T-helper 1 cell treated with Interleukin-12 subunit alpha and Interleukin-12 subunit beta and Interleukin-4 antibody, amounts not matched to agents 30 μg/mL and 1 μg/mL, for 36 hours (primary cell): ENCODE measurements at regions not wholly inside any gene's neighbourhood (a gene's known extent, or its start where the extent isn't known, plus 50 kb on each side); places are given as distances from the start of the nearest gene placed in this dataset.

ENCODE experiments used
- H3K27ac Mint-ChIP-seq: one replicate; pipeline ENCODE4 v1.8.0; 2021; ENCODE audit warnings: mild to moderate bottlenecking, mixed read lengths
- H3K27me3 Mint-ChIP-seq: one replicate; pipeline ENCODE4 v1.8.0; 2021; ENCODE audit warnings: low read depth, mixed read lengths
- H3K36me3 Mint-ChIP-seq: one replicate; pipeline ENCODE4 v1.8.0; 2021; ENCODE audit warnings: low read depth, mixed read lengths
- H3K4me1 Mint-ChIP-seq: one replicate; pipeline ENCODE4 v1.8.0; 2021; ENCODE audit warnings: low read depth, mixed read lengths
- H3K4me3 Mint-ChIP-seq: one replicate; pipeline ENCODE4 v1.8.0; 2021; ENCODE audit warnings: mild to moderate bottlenecking, moderate library complexity, mixed read lengths
- H3K9me3 Mint-ChIP-seq: one replicate; pipeline ENCODE4 v1.8.0; 2021; ENCODE audit warnings: mixed read lengths

DNA sequence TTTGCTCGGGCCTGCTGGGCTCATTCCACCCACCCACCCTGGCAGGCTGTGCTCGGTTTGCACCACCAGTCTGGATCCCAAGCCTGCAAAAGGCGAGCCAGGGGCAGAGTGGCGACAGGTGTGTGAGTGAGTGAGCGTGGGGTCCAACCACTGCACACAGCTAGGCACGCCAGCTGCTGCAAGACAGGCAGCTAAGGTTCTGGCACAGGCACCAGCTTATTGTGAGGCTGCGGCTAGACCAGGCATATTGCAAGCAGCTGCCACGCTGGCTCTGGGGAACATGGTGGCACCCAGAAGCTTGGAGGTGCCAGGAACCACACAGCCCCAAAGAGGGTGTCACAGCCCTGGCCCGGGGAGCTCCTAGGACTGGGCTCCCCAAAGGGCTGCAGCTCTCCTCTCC is 205.1 kb downstream of the ANKRD60 start:
- Mint-ChIP-seq H3K36me3 (no peaks in the 10 kb centered on the region), H3K9me3 (no peaks in the 10 kb centered on the region), H3K4me3 (no peak overlapping the region), H3K4me1 (no peaks in the 10 kb centered on the region), H3K27me3 (no peaks in the 10 kb centered on the region), H3K27ac (no peak overlapping the region)

DNA sequence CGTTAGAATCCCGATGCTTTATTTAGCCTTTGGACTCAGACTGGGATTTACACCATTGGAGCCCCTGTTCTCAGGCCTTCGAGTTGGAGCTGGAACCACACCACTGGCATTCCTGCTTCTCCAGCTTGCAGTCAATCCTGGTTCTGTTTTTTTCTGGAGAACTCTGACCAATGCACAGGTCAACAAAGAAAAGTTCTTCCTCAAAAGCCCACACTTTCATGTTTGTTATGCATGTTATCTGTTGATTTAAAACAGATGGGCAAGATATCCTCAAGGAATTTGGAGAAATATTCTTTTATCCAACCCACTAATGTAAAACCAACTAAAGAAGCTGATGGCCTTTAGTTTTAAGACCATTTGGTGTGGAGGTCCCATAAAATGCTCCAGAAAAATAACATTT is 205.7 kb downstream of the ANKRD60 start:
- Mint-ChIP-seq H3K27me3 (no peaks in the 10 kb centered on the region), H3K36me3 (no peaks in the 10 kb centered on the region), H3K27ac (no peak overlapping the region), H3K4me1 (peaks cover 1% of the 10 kb centered on the region), H3K4me3 (no peak overlapping the region), H3K9me3 (no peaks in the 10 kb centered on the region)

DNA sequence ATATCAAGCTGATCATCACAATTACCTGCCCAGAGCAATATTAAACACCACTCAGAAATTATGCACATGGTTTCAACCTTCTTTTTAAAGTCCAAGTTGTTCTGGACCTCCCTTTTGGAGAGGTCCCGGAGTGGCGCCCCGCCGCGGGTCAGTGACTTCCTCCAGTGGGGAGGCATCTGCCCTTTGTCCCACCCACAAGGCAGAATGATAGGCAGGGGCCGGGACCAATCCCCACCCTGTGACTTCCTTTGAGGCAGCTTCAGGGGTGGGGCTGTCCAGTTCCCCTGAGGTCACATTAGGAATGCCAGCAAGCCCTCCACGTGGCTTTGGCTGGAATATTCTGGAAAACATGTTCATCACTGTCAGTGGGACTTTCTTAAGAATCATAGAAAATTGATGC is 207.0 kb downstream of the ANKRD60 start:
- no peaks in the 10 kb centered on the region for H3K9me3 Mint-ChIP-seq
- no peak overlapping the region for H3K27ac Mint-ChIP-seq
- H3K4me3 Mint-ChIP-seq: no peak overlapping the region
- H3K4me1 Mint-ChIP-seq: peaks cover 1% of the 10 kb centered on the region
- no peaks in the 10 kb centered on the region for H3K36me3 Mint-ChIP-seq
- no peaks in the 10 kb centered on the region for H3K27me3 Mint-ChIP-seq

DNA sequence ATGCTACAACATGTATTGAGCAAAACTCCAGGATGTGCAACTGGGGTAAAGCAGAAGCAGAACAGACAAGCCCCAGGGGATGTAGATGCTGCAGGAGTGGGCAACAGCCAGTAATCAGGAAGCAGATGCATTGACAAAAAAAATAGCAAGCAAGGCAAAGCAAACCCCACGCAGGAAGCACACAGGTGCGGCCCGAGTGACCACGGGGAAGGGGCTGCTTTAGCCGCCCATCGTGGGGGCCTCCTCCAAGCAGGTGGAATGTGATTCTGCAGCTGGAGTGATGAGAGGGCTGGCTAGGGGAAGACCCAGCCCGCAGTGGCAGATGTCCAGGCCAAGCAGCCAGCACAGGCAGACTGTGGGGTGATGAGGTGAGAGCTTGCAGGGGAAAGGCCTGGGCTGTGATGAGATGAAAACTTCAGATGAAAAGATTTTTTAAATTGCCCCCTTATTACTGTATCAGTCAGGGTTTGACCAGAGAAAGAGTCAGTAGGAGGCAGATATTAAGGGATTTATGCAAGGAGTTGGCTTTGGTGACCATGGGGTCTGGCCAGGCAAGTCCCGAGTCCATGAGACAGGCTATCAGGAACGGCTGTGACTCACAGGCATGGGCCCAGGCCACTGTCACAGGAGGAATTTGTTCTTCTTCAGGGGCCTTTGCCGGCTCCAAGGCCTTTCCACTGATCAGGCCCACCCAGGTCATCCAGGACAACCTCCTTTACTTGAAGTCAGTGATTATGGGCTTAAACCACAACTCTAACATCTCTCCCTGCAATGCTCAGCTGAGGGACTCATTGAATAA is 207.6 kb downstream of the ANKRD60 start:
- peaks cover 1% of the 10 kb centered on the region for H3K4me1 Mint-ChIP-seq
- H3K9me3 Mint-ChIP-seq: no peaks in the 10 kb centered on the region
- no peaks in the 10 kb centered on the region for H3K36me3 Mint-ChIP-seq
- H3K27ac Mint-ChIP-seq: no peak overlapping the region
- H3K4me3 Mint-ChIP-seq: no peak overlapping the region
- peaks cover under 1% of the 10 kb centered on the region for H3K27me3 Mint-ChIP-seq

DNA sequence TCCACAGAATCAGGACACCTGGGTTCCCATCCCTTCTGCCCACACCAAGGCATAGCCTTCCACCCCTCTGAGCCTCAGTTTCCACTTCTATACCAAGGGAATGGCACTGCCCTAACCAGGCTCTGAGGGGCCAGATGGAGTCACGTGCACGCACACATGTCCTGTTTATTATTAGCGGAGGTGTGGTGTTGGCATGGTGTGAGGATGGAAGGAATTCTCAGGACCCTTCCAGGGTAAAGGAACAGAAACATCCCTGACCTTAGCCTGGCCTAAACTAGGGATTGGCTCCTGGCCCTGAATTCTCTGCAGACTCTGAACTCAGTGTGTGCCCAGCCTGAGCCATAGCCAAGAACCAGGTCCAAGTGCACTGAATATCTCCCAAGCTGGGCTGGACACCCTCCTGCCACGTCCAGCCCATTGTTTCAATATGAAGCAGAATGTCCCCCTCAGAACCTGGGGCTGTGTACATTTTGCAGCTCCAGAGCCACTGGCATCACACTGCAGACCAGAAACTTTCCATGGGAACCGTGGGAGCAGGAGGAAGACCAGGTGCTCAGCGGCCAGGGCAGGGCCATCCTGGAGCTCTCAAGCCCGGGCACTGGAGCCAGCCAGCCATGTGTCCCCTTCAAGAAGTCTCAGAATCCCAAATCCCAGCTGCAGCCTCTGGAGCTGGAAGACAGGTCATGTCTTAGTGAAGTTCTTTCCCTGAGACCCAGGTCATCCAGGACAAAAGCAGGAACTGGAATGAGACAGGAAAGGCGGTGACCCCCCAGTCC is 208.4 kb downstream of the ANKRD60 start:
- no peaks in the 10 kb centered on the region for H3K9me3 Mint-ChIP-seq
- peaks cover 1% of the 10 kb centered on the region for H3K4me1 Mint-ChIP-seq
- peaks cover 5% of the 10 kb centered on the region for H3K27me3 Mint-ChIP-seq
- no peaks in the 10 kb centered on the region for H3K36me3 Mint-ChIP-seq
- no peak overlapping the region for H3K27ac Mint-ChIP-seq
- H3K4me3 Mint-ChIP-seq: no peak overlapping the region

DNA sequence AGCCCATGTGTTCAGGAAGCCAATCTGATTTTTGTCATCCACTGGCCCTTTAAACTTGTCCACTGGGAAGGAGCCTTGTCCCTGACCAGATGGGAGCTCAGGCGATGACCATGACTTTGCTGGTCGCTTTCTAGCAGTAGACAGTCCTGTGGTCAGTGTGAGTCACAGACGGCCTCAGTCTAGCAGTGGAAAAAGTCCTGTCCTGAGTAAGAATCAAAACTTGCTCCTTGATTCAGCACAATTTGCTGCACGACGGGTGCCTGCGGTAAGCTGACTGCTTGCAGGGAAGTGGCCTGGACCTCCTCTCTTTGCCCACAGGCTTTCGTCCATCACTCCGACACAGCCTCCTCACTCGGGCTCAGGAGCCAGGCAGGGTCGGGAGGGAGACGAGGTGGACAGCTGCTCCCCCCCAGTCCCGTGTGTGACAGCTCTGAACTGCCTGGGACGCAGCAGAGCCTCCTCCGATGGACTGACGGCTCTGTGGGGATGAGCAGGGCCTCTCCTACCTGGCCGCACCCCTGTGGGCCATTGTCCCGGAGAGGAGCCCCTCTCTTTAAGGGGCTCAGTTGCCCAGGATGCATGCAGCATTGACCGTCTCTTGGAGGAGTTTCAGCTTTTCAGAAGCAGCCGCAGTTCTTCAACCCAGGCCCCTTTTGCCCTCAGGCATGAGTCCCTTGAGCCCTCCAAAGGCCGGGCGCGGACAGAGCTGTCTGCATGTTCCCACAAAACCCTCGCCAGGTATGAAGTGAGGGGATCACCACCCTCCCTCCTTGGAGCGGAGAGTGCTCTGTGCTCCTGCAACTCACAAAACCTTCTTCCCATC is 209.2 kb downstream of the ANKRD60 start:
- H3K27ac Mint-ChIP-seq: no peak overlapping the region
- no peaks in the 10 kb centered on the region for H3K36me3 Mint-ChIP-seq
- H3K4me1 Mint-ChIP-seq: peaks cover 6% of the 10 kb centered on the region
- H3K27me3 Mint-ChIP-seq: peaks cover 9% of the 10 kb centered on the region
- no peaks in the 10 kb centered on the region for H3K9me3 Mint-ChIP-seq
- no peak overlapping the region for H3K4me3 Mint-ChIP-seq

DNA sequence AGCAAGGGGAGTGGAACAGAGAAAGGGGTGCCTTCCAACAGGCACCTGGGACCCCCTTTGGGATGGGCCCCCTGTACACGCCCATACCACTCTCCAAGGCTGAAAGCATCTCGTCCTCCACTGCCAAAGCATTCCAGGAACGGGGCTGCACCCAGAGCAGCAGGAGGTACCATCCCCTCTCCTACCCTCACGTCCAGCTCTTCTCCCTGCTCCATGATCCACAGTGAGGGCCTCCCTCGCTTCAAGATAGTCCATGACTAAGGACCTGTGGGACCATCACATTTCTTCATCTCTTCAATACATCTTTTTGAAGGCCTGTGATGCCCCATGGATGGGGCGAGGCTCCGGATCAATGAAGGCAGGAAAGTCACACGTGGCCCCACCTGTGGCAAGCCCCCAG is 209.9 kb downstream of the ANKRD60 start:
- Mint-ChIP-seq H3K27ac (no peak overlapping the region), H3K36me3 (no peaks in the 10 kb centered on the region), H3K9me3 (no peaks in the 10 kb centered on the region), H3K27me3 (peaks cover 9% of the 10 kb centered on the region), H3K4me1 (peaks cover 7% of the 10 kb centered on the region), H3K4me3 (no peak overlapping the region)

DNA sequence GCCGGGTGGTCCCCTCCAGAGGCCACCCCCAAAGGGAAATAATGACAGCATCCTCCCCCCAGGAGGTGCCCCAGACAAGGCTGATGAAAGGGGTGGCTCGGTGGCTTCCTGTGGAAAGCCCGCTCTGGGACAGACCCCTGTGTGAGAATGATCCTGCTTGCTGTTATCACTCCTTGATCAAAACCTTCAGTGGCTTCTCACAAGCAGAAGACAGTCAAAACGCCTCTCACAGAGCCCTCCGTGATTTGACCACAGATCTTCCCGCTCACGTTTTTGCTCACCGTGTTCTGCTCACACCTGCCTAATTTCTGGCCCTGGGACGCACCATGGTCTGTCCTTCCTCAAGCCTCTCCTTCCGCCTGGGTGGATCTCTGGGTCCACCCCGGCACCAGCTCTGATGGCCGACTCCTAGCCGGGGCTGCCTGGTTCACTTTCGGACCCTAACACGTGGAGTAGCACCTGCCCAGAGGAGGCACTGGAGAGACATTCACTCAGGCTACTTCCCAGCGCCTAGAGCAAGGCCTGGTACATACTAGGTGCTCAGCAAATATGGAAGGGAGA is 210.4 kb downstream of the ANKRD60 start:
- Mint-ChIP-seq H3K9me3 (no peaks in the 10 kb centered on the region), H3K36me3 (no peaks in the 10 kb centered on the region), H3K27ac (no peak overlapping the region), H3K4me1 (peaks cover 7% of the 10 kb centered on the region), H3K27me3 (peaks cover 9% of the 10 kb centered on the region), H3K4me3 (no peak overlapping the region)

DNA sequence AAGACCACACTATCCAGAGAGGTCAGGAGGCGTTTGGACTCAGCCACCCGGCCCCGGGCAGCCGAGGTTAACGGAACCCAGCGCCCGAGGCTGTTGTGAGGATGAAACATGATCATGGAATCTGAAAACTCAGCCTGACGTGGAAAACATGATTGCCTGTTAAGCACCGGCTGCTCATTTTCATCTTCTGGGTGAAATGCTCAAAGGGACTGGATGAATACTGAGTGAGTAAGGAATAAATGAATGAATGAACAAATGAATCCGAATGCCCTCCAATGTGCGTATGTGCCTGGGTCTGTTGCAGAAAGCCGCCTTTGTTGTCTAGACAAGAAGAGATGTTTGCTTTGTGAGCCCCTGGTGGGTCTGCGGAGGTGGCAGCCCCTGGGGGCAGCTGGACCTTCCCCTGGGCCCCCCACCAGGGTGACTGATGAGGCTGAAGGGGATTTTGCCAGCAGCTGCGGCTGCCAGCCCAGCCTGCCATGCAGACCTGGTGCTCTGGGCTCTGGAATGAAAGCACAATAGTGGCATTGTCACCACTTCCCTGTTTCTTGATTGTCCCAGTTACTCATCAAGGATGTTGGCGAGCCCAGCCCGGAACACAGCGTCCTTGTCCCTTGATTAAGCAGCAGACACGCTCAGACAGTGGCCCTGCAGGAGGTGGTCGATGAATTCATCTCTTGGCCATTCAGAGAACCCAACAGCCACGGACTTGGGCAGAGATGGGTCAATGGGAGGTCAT is 211.1 kb downstream of the ANKRD60 start:
- Mint-ChIP-seq H3K36me3 (no peaks in the 10 kb centered on the region), H3K27me3 (peaks cover 9% of the 10 kb centered on the region), H3K27ac (no peak overlapping the region), H3K4me1 (peaks cover 7% of the 10 kb centered on the region), H3K9me3 (no peaks in the 10 kb centered on the region), H3K4me3 (no peak overlapping the region)

DNA sequence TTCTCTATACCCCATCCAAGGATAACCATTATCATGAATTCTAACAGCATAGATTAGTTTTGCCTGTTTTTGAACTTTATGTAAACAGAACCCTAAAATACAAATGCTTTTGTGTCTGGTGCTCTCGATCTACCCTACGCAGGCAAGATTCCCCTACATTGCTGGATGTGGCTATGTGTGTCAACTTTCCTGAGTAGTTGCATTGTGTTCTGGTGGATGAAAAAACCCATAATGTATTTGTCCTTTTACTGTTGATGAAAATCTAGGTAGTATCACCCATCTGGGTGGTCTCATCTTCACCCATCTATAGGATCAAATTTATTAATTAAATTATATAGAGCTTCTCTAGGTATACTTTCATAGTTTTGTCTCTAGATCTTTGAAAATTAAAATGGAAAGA is 211.7 kb downstream of the ANKRD60 start:
- no peaks in the 10 kb centered on the region for H3K36me3 Mint-ChIP-seq
- H3K9me3 Mint-ChIP-seq: no peaks in the 10 kb centered on the region
- H3K27me3 Mint-ChIP-seq: peaks cover 9% of the 10 kb centered on the region
- no peak overlapping the region for H3K27ac Mint-ChIP-seq
- H3K4me3 Mint-ChIP-seq: no peak overlapping the region
- H3K4me1 Mint-ChIP-seq: peaks cover 7% of the 10 kb centered on the region

DNA sequence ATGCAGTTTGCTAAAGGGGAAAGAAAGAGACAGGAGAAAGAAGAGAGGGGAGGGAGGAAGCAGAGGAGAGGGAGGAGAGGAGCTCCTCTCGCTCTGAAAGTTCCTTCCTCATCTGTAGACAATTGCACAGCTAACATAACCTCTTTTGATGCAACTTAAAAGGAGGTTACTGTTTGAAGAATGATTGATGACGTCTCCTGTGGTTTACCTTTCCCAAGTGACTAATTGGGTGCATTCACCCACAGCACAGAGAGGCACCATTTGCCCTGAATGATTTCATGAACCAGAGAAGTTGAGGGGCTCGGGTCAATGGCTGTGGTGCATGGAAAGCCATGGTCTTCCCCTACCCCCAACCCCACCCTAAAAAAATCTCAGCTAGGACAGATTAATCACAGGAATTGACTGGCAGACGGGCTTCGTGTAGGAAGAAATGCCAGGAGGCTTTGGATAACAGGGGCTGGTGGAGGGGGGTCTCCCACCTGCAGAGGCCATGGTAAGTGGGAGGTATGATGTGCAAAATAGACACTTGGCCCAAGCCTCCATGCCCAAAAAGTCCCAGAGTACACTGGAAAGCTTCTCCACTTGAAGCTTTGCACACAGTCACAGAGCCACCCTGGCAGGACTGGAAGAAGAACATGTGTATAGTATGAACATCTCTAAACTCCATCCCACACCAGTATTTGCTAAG is 213.7 kb downstream of the ANKRD60 start:
- no peaks in the 10 kb centered on the region for H3K9me3 Mint-ChIP-seq
- peaks cover 9% of the 10 kb centered on the region for H3K27me3 Mint-ChIP-seq
- H3K4me3 Mint-ChIP-seq: no peak overlapping the region
- H3K4me1 Mint-ChIP-seq: peaks cover 7% of the 10 kb centered on the region
- no peak overlapping the region for H3K27ac Mint-ChIP-seq
- H3K36me3 Mint-ChIP-seq: no peaks in the 10 kb centered on the region

DNA sequence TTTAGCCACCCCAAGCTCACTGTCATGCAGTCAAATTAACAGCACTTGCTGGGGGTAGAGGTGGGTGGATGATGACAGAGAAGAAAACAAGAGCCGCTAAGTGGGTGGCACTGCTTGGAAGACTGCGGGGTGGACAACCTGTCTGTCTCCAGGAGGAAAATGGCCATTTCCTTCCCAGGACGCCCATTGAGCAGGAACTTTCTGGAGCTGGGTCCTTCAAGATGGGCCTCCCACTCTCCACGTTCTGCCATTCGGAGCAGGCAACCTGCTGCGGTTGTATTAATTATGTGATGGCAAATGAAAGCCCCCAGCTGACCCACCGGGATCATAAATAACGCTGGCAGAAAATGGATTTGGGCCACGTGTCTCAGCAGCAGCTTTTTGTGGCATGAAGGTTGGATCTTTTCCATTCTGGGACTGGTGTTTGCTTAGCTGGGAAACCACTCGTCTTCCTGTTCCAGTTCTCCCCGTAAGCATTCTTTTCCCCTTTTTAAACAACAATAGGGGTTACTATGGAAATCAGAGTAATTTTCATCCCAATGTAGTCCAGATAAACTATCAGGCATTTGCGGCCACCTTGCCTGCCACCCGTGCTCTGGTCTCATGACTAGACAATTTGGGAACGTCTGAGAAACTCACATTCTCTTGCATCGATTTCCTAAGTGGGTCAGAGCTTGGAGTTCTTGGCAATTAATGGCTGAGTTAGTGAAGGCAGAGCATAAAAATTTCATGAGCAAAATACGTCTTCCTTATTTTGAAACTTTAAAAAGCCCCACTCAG is 215.5 kb downstream of the ANKRD60 start:
- Mint-ChIP-seq H3K9me3 (no peaks in the 10 kb centered on the region), H3K27ac (no peak overlapping the region), H3K4me1 (peaks cover 6% of the 10 kb centered on the region), H3K4me3 (no peak overlapping the region), H3K27me3 (peaks cover 9% of the 10 kb centered on the region), H3K36me3 (no peaks in the 10 kb centered on the region)
